Neuronal stem cell (in vitro differentiated cells): ENCODE measurements at regions not wholly inside any gene's neighbourhood (a gene's known extent, or its start where the extent isn't known, plus 50 kb on each side); places are given as distances from the start of the nearest gene placed in this dataset.
"Not testable (repeated sequence)": the region's sequence is repeated elsewhere in the genome, so short reads cannot be mapped to it uniquely, and the experiment has no call there.

Experiments
- DNase-seq: peaks from one replicate; pipeline ENCODE4 v3.0.0-alpha.2; 2013; ENCODE audit warnings: low spot score
- H2AFZ ChIP-seq: one replicate; pipeline ENCODE4 v1.6.1; 2013; ENCODE audit warnings: mild to moderate bottlenecking, low read length, inconsistent platforms
- H2AK5ac ChIP-seq: 2 replicates; pipeline ENCODE4 v1.6.1; 2013; ENCODE audit warnings: low read depth, mild to moderate bottlenecking, inconsistent platforms, low read length, moderate library complexity, mixed read lengths
- H2BK120ac ChIP-seq: 2 replicates; pipeline ENCODE4 v1.6.1; 2013; ENCODE audit warnings: low read depth, mild to moderate bottlenecking, inconsistent platforms, low read length, moderate library complexity, mixed read lengths
- H2BK12ac ChIP-seq: one replicate; pipeline ENCODE4 v1.6.1; 2013; ENCODE audit warnings: low read length, inconsistent platforms
- H2BK15ac ChIP-seq: 2 replicates; pipeline ENCODE4 v1.6.1; 2013; ENCODE audit warnings: mild to moderate bottlenecking, low read length, inconsistent platforms, mixed read lengths
- H2BK5ac ChIP-seq: one replicate; pipeline ENCODE4 v1.6.1; 2013; ENCODE audit warnings: inconsistent platforms, mild to moderate bottlenecking, low read length, moderate library complexity
- H3K14ac ChIP-seq: one replicate; pipeline ENCODE4 v1.6.1; 2013; ENCODE audit warnings: low read length, inconsistent platforms
- H3K18ac ChIP-seq: 2 replicates; pipeline ENCODE4 v1.6.1; 2013; ENCODE audit warnings: low read length, inconsistent platforms
- H3K23ac ChIP-seq: 2 replicates; pipeline ENCODE4 v1.6.1; 2013; ENCODE audit warnings: low read depth, mild to moderate bottlenecking, mixed read lengths, low read length, inconsistent platforms; ENCODE audit not compliant: poor library complexity
- H3K27ac ChIP-seq: replicated peaks from 3 replicates; pipeline ENCODE4 v1.5.1; 2013; ENCODE audit warnings: low read length, inconsistent platforms
- H3K27me3 ChIP-seq, 3 experiments: 2 replicates each; pipeline ENCODE4 v1.6.1; 2013; ENCODE audit warnings: low read length in 3 of 3, mild to moderate bottlenecking in 2 of 3, inconsistent platforms in 1 of 3, low read depth in 1 of 3, mixed read lengths in 1 of 3, moderate library complexity in 1 of 3; ENCODE audit not compliant: control insufficient read depth in 3 of 3, insufficient read depth in 3 of 3
- H3K36me3 ChIP-seq, 2 donors: replicated peaks in 1 of 2; 2 replicates each; pipeline ENCODE4 v1.6.1; 2013; ENCODE audit warnings: low read length in 2 of 2; ENCODE audit not compliant: control insufficient read depth in 2 of 2, insufficient read depth in 2 of 2
- H3K4ac ChIP-seq: 2 replicates; pipeline ENCODE4 v1.6.1; 2013; ENCODE audit warnings: inconsistent platforms, mild to moderate bottlenecking, low read length, moderate library complexity
- H3K4me1 ChIP-seq, 2 donors: 1 replicate in 1 of 2; 2 replicates in 1 of 2; pipeline ENCODE4 v1.6.1; 2013; ENCODE audit warnings: low read length in 2 of 2, low read depth in 1 of 2; ENCODE audit not compliant: control insufficient read depth in 2 of 2, insufficient read depth in 1 of 2
- H3K4me2 ChIP-seq: one replicate; pipeline ENCODE4 v1.6.1; 2013; ENCODE audit warnings: mild to moderate bottlenecking, low read length, inconsistent platforms; ENCODE audit not compliant: insufficient read depth, poor library complexity, severe bottlenecking
- H3K4me3 ChIP-seq, 2 donors: 2 replicates each; pipeline ENCODE4 v1.5.1; 2013; ENCODE audit warnings: low read length in 2 of 2, mild to moderate bottlenecking in 2 of 2, inconsistent platforms in 1 of 2, moderate library complexity in 1 of 2
- H3K79me1 ChIP-seq: one replicate; pipeline ENCODE4 v1.6.1; 2013; ENCODE audit warnings: low read depth, mild to moderate bottlenecking, inconsistent platforms, low read length, moderate library complexity
- H3K9ac ChIP-seq: one replicate; pipeline ENCODE4 v1.6.1; 2013; ENCODE audit warnings: mild to moderate bottlenecking, low read depth, low read length, inconsistent platforms; ENCODE audit not compliant: poor library complexity
- H3K9me3 ChIP-seq, 2 donors: replicated peaks in 1 of 2; 2 replicates each; pipeline versions ENCODE3 to v1.6.1; 2013; ENCODE audit warnings: low read length in 2 of 2, mild to moderate bottlenecking in 2 of 2, inconsistent platforms in 1 of 2, low read depth in 1 of 2, mixed read lengths in 1 of 2, moderate library complexity in 1 of 2; ENCODE audit not compliant: control insufficient read depth in 2 of 2, insufficient read depth in 1 of 2
- H4K8ac ChIP-seq: one replicate; pipeline ENCODE4 v1.6.1; 2013; ENCODE audit warnings: low read depth, mild to moderate bottlenecking, inconsistent platforms, low read length, moderate library complexity
- H4K91ac ChIP-seq: one replicate; pipeline ENCODE4 v1.6.1; 2013; ENCODE audit warnings: low read length, low read depth, mild to moderate bottlenecking, inconsistent platforms; ENCODE audit not compliant: poor library complexity
- WGBS, 2 donors: extraction: QIAGEN DNeasy Blood & Tissue Kit; methylation state at CpG; one replicate each; pipeline ENCODE4 v1.1.7; 2013; ENCODE audit warnings: missing lambda C conversion rate in 2 of 2, mixed read lengths in 1 of 2; ENCODE audit not compliant: insufficient read length in 2 of 2, insufficient replicate concordance in 1 of 2; ENCODE audit errors: extremely low coverage in 2 of 2; 5-methylcytosine and 5-hydroxymethylcytosine counted together

DNA sequence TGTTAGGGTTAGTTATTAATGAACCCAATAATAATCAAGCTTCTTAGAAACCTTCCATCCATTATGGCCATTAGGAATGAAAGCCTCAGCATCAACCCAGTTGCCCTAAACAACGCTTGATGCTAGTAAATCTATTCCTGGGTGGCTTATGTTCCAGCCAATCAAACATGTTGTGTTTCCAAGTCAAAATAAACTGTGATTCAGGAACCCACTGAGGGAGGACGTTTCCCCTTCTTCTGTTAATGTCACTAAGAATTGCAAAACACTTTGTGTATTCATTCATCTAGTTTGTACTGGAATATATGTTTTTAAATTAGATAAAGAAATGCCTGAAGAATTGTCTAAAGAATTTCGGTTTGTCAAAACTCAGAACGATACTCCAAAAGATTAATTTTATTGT lies 142.5 kb upstream of the MSX2 start:
- no peak overlapping the region for H2BK5ac ChIP-seq
- DNase-seq, result no peak
- H3K18ac ChIP-seq, result no peak overlapping the region
- no CpG with 5 or more reads among the region's 4 CpGs for WGBS, 2 donors
- no peak overlapping the region for H2BK120ac ChIP-seq
- no peak overlapping the region for H3K23ac ChIP-seq
- no peaks in the 10 kb centered on the region for H3K79me1 ChIP-seq
- no peak overlapping the region for H3K4me2 ChIP-seq
- no peak overlapping the region for H3K4ac ChIP-seq
- no peak overlapping the region for H3K14ac ChIP-seq
- no peaks in the 10 kb centered on the region for H3K9me3 ChIP-seq
- no peak overlapping the region for H4K8ac ChIP-seq
- H3K36me3 ChIP-seq, result no peaks in the 10 kb centered on the region
- H3K27me3 ChIP-seq, result no peaks in the 10 kb centered on the region
- no peak overlapping the region for H2BK12ac ChIP-seq
- H2AFZ ChIP-seq, result no peak overlapping the region
- H3K9ac ChIP-seq, result no peak overlapping the region
- no peak overlapping the region for H2AK5ac ChIP-seq
- H3K4me1 ChIP-seq, result no peaks in the 10 kb centered on the region
- no peak overlapping the region for H3K4me3 ChIP-seq
- H2BK15ac ChIP-seq, result no peak overlapping the region
- no peak overlapping the region for H3K27ac ChIP-seq
- H4K91ac ChIP-seq, result no peak overlapping the region

DNA sequence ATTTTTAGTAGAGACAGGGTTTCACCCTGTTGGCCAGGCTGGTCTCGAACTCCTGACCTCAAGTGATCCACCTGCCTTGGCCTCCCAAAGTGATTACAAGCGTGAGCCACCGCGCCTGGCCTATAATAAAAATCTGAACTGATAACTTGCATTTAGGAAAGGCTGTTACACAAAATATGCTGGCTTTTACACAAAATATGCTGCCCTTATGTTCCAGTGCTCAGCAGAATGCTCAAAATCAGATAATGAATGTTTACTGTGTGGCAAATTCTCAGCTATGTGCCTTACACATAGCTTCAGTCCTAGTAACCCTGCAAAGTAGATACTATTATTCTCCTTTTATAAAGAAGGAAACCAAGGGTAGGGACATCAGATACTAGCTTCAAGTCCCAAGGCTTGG lies 141.3 kb upstream of the MSX2 start:
- H2AFZ ChIP-seq, result no peak overlapping the region
- no peak overlapping the region for H3K4ac ChIP-seq
- H2BK5ac ChIP-seq, result no peak overlapping the region
- H3K27ac ChIP-seq, result no peak overlapping the region
- H3K36me3 ChIP-seq, result no peaks in the 10 kb centered on the region
- no peak for DNase-seq
- H4K8ac ChIP-seq, result no peak overlapping the region
- no peak overlapping the region for H3K14ac ChIP-seq
- H3K9me3 ChIP-seq, result no peaks in the 10 kb centered on the region
- H3K23ac ChIP-seq, result no peak overlapping the region
- no peaks in the 10 kb centered on the region for H3K79me1 ChIP-seq
- no peak overlapping the region for H4K91ac ChIP-seq
- H3K4me3 ChIP-seq, result no peak overlapping the region
- no peaks in the 10 kb centered on the region for H3K4me1 ChIP-seq
- no peak overlapping the region for H3K4me2 ChIP-seq
- no peak overlapping the region for H3K18ac ChIP-seq
- WGBS, 2 donors, result no CpG with 5 or more reads among the region's 4 CpGs
- no peaks in the 10 kb centered on the region for H3K27me3 ChIP-seq
- no peak overlapping the region for H2BK12ac ChIP-seq
- no peak overlapping the region for H2BK15ac ChIP-seq
- H2BK120ac ChIP-seq, result no peak overlapping the region
- no peak overlapping the region for H2AK5ac ChIP-seq
- no peak overlapping the region for H3K9ac ChIP-seq

- Histone ChIP-seq H3K36me3 (no peaks in the 10 kb centered on the region), H2AFZ (no peak overlapping the region), H3K23ac (no peak overlapping the region), H3K79me1 (no peaks in the 10 kb centered on the region), H2BK120ac (no peak overlapping the region), H2BK15ac (no peak overlapping the region), H4K91ac (no peak overlapping the region), H3K4me3 (no peak overlapping the region), H3K4me1 (no peaks in the 10 kb centered on the region), H3K9me3 (no peaks in the 10 kb centered on the region), H2BK5ac (no peak overlapping the region), H2AK5ac (no peak overlapping the region), H3K27me3 (no peaks in the 10 kb centered on the region), H3K14ac (no peak overlapping the region), H3K27ac (no peak overlapping the region), H3K9ac (no peak overlapping the region), H4K8ac (no peak overlapping the region), H3K4ac (no peak overlapping the region), H3K4me2 (no peak overlapping the region), H3K18ac (no peak overlapping the region), H2BK12ac (no peak overlapping the region)
- no CpG with 5 or more reads among the region's 2 CpGs for WGBS, 2 donors
- no peak for DNase-seq
Measured at GRCh38 chr5:174585472-174585871, 138.9 kb upstream of the MSX2 start.

DNA sequence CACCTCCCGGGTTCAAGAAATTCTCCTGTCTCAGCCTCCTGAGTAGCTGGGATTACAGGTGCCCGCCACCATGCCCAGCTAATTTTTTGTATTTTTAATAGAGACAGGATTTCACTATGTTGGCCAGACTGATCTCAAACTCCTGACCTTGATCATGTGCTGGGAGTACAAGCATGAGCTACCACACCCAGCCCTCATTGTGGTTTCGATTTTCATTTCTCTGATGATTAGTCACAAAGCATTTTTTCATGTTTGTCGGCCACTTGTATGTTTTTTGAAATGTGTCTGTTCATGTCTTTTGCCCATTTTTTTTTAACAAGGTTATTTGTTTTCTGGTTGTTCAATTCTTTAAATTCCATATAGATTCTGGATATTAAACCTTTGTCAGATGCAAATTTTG lies 138.2 kb upstream of the MSX2 start:
- not testable (repeated sequence) for H4K91ac ChIP-seq, H3K4me3 ChIP-seq, H3K23ac ChIP-seq, H4K8ac ChIP-seq, H2BK15ac ChIP-seq, H3K4me1 ChIP-seq, H3K18ac ChIP-seq, H3K9me3 ChIP-seq, H3K4me2 ChIP-seq, H3K27ac ChIP-seq, H2AK5ac ChIP-seq, H2BK5ac ChIP-seq, H3K4ac ChIP-seq, DNase-seq, H3K36me3 ChIP-seq, H3K27me3 ChIP-seq, H3K79me1 ChIP-seq, H2AFZ ChIP-seq, H3K14ac ChIP-seq, H2BK120ac ChIP-seq, H2BK12ac ChIP-seq, H3K9ac ChIP-seq
- no CpG with 5 or more reads among the region's 4 CpGs for WGBS, 2 donors
